ENCODE measurements at regions not wholly inside any gene's neighbourhood (a gene's known extent, or its start where the extent isn't known, plus 50 kb on each side); places are given as distances from the start of the nearest gene placed in this dataset.

GRCh38 chr1:30258876-30259275, 464.5 kb downstream of the MATN1 start:
- DNase-seq (ENCODE audit: low read depth in 4 of 4, low spot score in 1 of 4), result no peak

DNA sequence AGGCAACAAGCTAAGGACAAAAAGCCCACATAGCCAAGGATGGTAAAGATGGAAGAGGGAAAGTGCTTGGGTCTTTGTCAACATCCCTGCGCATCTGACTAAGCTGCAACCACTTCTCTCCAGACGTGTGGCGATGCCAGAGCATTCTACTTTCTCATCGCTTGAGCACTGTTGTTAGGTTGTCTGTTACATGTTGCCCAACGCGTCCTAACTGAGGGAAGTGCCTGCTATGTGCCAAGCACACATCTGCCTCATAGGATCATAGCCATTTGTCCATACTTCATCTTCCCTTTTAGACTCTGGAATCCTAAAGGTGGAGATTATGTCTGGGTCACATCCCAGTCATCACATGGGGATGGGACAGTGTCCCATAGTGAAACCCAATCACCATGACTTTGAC, 464.9 kb downstream of the MATN1 start:
- no peak for DNase-seq (ENCODE audit: low read depth in 4 of 4, low spot score in 1 of 4)

- DNase-seq (ENCODE audit: low read depth in 4 of 4, low spot score in 1 of 4), result no peak
Observed at GRCh38 chr1:30257742-30258380, 465.5 kb downstream of the MATN1 start.

- DNase-seq (ENCODE audit: low read depth in 4 of 4, low spot score in 1 of 4), result no peak
Observed at GRCh38 chr1:30257322-30257721, 466.1 kb downstream of the MATN1 start.

- DNase-seq (ENCODE audit: low read depth in 4 of 4, low spot score in 1 of 4), result no peak
Observed at GRCh38 chr1:30256911-30257310, 466.5 kb downstream of the MATN1 start.

- DNase-seq (ENCODE audit: low read depth in 4 of 4, low spot score in 1 of 4), result no peak
Observed at GRCh38 chr1:30255111-30255724, 468.2 kb downstream of the MATN1 start.

DNA sequence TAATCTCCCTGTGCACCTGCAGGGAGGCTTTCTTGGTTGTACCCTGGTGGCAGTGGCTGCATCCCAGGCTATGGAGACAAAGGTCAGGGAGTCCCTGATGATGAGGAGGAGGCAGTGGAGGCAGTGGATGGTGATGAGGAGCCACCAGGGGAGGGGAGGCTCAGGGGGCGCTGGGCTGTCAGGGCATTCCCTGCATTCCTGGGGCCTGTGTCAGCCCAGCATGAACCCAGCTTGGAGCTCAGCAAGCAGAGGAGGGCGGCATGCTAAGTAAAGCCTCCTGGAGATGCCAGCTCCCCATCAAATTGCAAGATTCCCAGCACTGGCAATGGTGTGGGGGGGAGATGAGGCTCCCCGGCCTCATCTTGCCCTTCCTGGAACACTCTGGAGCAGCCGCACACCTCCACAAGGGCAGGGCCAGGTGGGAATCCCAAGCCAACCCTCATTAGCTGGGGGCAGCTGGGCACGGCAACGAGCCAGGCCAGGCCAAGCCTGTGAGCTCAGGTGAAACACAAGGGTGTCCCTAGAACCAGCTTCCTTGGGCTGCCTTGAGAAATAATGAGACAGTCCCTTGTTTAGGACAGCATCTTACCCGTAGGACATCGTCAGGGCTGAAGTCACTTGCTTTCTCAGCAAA, 469.5 kb downstream of the MATN1 start:
- DNase-seq (ENCODE audit: low read depth in 4 of 4, low spot score in 1 of 4), result no peak

GRCh38 chr1:30253361-30253760, 470.0 kb downstream of the MATN1 start:
- DNase-seq (ENCODE audit: low read depth in 4 of 4, low spot score in 1 of 4), result no peak

DNA sequence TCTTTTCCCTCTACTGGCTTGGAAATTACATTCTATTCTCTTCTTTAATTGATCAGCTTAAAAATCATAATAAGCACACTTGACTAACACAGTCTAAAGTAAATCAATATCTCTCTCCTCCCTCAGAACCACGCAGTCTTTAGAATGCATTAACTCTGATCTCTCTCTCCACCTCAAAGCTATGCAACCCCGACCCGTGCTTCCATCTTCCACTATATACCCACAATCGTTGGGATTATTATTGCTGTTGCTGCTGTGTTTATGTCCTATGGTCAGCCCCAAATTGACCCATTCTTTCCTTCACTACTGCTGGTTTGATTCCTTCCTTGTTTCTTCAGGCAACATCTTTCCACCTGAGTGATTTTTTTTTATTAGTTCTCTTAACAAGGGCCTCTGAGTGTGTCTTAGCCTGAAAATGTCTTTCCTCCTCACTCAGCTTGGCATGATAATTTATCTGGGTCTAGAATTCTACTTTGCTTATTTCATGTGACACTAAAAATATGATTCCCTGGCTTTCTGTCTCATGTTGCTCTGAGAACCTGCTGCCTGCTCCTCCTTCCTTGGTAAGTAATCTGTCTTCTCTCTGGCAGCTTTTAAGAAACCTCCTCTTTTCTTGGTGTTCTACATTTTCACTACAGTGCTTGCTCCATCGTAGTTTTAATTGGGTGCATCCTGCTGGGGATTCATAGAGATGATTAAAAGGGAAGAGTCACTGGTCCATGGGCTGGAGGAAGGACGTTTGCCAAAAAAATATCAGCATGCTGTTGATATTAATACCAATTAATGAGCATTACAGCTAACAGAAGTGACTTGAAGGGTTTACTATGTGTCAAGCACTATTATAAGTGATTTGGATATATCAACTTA, 472.2 kb downstream of the MATN1 start:
- DNase-seq (ENCODE audit: low read depth in 4 of 4, low spot score in 1 of 4), result no peak

DNA sequence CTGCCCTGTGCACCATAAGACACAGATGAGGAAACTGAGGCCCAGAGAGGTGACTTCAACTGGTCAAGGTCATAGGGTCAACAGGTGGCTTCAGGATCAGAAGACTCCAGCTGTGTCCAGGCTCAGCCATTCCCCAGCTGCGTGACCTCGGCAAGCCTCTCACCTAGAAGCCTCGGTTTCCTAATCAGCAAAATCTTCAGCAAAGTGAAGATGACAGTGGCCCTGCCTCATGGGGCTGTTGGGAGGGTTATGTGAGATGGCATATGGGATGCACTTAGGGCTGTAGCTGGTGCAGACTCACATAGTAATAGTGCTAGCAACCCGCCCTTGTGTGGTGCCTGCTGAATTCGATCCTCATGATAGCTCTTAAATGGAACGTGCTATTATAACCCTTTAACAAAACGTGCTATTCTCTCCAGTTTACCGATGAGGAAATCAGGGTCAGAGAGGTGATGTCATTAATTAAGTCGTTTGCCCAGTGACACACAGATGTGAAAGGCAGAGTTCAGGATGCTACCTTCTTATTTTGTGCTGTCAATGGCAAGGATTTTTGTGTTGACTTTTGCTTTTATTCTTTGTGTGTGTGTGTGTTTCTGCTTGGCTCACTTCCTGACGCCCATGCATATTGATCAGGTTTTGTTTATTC, 472.9 kb downstream of the MATN1 start:
- no peak for DNase-seq (ENCODE audit: low read depth in 4 of 4, low spot score in 1 of 4)

- no peak for DNase-seq (ENCODE audit: low read depth in 4 of 4, low spot score in 1 of 4)
Observed at GRCh38 chr1:30249446-30250337, 473.7 kb downstream of the MATN1 start.

DNA sequence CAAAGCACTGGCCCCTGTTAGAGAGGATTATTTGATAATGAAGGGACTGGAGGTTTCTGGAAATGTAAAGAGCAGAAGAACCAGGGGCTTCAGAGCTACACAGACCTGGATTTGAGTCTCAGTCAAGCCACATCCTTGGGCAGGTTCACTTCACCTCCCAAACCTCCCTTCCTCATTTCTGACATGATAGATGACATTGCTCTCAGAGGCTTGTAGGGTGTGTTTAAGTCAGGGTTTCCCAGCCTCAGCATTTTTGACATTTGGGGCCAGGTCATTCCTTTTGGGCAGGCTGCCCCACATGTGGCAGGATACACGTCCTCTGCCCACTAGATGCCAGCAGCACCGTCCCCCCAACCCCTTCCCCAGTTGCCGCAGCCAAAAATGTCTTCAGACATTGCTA, 474.6 kb downstream of the MATN1 start:
- no peak for DNase-seq (ENCODE audit: low read depth in 4 of 4, low spot score in 1 of 4)

DNA sequence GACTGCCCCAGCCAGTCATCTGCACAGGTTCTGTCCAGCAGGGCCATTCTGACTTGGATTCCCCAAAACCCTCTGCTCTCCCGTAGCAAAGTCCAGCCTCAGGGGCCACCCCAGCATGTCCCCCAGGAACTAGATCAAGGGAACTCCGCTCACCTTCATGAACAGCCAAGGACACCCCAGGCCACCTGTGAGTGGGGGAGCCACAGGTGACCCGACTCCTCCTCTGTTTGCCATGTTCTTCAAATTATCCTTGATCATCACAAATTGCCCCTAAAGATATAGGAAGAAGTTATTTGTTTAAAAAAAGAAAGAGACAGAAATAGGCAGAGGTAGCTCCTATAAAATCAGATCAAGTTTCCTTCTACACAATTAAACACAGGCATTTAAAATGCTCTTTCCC, 475.0 kb downstream of the MATN1 start:
- no peak for DNase-seq (ENCODE audit: low read depth in 4 of 4, low spot score in 1 of 4)

GRCh38 chr1:30244801-30245200, 478.6 kb downstream of the MATN1 start:
- no peak for DNase-seq (ENCODE audit: low read depth in 4 of 4, low spot score in 1 of 4)

DNA sequence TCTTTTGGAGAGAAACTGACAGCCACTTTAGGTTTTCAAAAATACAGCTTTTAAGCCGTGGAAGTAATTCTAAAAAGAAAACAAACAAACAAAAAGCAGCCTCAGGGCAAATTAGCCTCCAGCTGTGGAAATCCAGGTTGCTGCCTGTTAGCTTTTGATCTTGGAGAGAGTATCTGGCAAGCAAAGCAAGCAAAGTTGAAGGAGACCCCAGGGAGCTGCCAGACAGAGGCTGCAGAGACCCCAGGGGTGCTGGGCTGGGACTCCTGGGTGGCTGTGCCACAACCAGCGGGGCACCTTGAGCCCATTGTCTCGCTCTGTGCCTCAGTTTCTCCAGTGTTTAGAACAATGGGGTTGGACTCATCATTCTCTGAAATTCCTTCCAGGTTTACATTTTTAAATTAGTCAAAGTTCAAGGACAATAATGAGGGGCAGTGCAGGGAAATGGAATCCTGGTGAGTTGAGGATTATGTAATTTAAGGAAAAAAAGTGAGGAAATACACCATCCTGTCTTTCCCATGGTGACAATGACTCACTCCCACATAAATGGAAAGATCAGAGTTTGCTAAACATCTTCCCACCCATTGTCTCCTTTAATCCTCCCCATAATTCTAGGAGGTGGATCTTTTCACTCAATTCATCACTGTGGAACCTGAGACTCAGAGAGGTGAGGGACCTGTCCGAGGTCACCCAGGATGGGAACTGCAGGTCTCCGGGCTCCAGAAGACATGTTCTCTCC, 480.5 kb downstream of the MATN1 start:
- DNase-seq (ENCODE audit: low read depth in 4 of 4, low spot score in 1 of 4), result no peak

DNA sequence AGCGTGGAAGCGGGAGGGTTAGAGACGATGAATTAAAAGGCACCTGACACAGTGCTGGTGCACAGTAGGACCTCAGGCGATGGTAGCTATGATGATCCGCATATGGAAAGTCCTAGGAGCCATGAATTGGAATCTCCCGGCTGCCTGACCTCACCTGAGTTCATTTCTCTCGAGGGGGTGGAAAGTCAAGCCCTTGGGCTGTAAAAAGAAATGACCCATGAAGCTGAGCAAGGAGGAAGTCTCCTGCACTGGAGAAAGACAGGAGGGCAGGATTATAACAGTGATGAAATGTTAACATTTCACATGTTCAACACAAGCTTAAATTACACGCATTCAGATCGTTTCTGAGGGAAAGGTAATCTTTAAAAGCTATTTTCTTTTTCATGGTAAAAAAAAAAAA, 481.2 kb downstream of the MATN1 start:
- DNase-seq (ENCODE audit: low read depth in 4 of 4, low spot score in 1 of 4), result no peak

- DNase-seq (ENCODE audit: low read depth in 4 of 4, low spot score in 1 of 4), result no peak
Observed at GRCh38 chr1:30241681-30242080, 481.7 kb downstream of the MATN1 start.

- DNase-seq (ENCODE audit: low read depth in 4 of 4, low spot score in 1 of 4), result no peak
Observed at GRCh38 chr1:30234091-30234490, 489.3 kb downstream of the MATN1 start.

- DNase-seq (ENCODE audit: low read depth in 4 of 4, low spot score in 1 of 4), result peak in 1 of 4 experiments; percentile 5
Observed at GRCh38 chr1:30232288-30232899, 491.0 kb downstream of the MATN1 start.

All from stimulated activated CD4-positive, alpha-beta T cell treated with anti-CD3 and anti-CD28 coated beads, Interleukin-1b, Interleukin-23, amount 100 ng/mL, for 24 hours (primary cell).